SK-N-SH (cell line): ENCODE measurements at regions not wholly inside any gene's neighbourhood (a gene's known extent, or its start where the extent isn't known, plus 50 kb on each side); places are given as distances from the start of the nearest gene placed in this dataset.
"Not testable (repeated sequence)": the region's sequence is repeated elsewhere in the genome, so short reads cannot be mapped to it uniquely, and the experiment has no call there.

Source experiments
- CTCF ChIA-PET: fragments of 300-600, 350-600 bp; formaldehyde crosslinking; extraction: SDS; loops from one replicate; lab custom pipeline; 2021; lab: Yijun Ruan, JAX
- POLR2A ChIA-PET: fragments of 350-600 bp; sonication (Branson Sonifier 250); formaldehyde crosslinking; extraction: SDS; loops from one replicate; lab custom pipeline; 2020; ENCODE audit warnings: antibody characterized with exemption, inconsistent platforms; lab: Yijun Ruan, JAX
- DNase-seq: peaks from one replicate; pipeline ENCODE4 v3.0.0; 2012
- H2AFZ ChIP-seq: fragments of 200-600 bp; sonication (generic); 2 replicates; pipeline ENCODE4 v1.8.1; 2016; ENCODE audit warnings: antibody characterized with exemption, mild to moderate bottlenecking, low read depth
- H3F3A ChIP-seq: fragments of 200-600 bp; sonication (generic); replicated peaks from 2 replicates; pipeline ENCODE3; 2016; ENCODE audit warnings: antibody characterized with exemption, mild to moderate bottlenecking; ENCODE audit not compliant: insufficient read depth
- H3K27ac ChIP-seq, 2 experiments: fragments of 200-500 bp in 1 of 2; fragments of 200-600 bp in 1 of 2; sonication (Bioruptor generic) in 1 of 2; sonication (generic), shearing (Covaris generic) in 1 of 2; 2 replicates each; pipeline versions ENCODE4 v1.5.1 to v1.6.1; 2014 to 2016; ENCODE audit warnings: low read depth in 2 of 2, inconsistent platforms in 1 of 2, low read length in 1 of 2, mild to moderate bottlenecking in 1 of 2, mixed read lengths in 1 of 2
- H3K27me3 ChIP-seq: fragments of 200-600 bp; sonication (generic), shearing (Covaris generic); 2 replicates; pipeline ENCODE4 v1.6.1; 2016; ENCODE audit warnings: mixed run types; ENCODE audit not compliant: insufficient read depth
- H3K36me3 ChIP-seq, 2 experiments: fragments of 200-500 bp in 1 of 2; fragments of 200-600 bp in 1 of 2; sonication (Bioruptor generic) in 1 of 2; sonication (generic) in 1 of 2; replicated peaks in 1 of 2; 2 replicates each; pipeline versions ENCODE3 to v1.5.1; 2014 to 2016; ENCODE audit warnings: low read length in 1 of 2, mild to moderate bottlenecking in 1 of 2; ENCODE audit not compliant: insufficient read depth in 2 of 2, control insufficient read depth in 1 of 2
- H3K4me1 ChIP-seq, 2 experiments: fragments of 200-500 bp in 1 of 2; fragments of 200-600 bp in 1 of 2; sonication (Bioruptor generic) in 1 of 2; sonication (generic), shearing (Covaris generic) in 1 of 2; 2 replicates each; pipeline versions ENCODE4 v1.5.1 to v1.6.1; 2014 to 2016; ENCODE audit warnings: low read depth in 1 of 2, low read length in 1 of 2, mixed run types in 1 of 2; ENCODE audit not compliant: insufficient read depth in 2 of 2, control insufficient read depth in 1 of 2
- H3K4me2 ChIP-seq: fragments of 200-600 bp; sonication (generic), shearing (Covaris generic); 2 replicates; pipeline ENCODE4 v1.6.1; 2017; ENCODE audit warnings: mixed run types
- H3K4me3 ChIP-seq, 2 experiments: fragments of 200-500 bp in 1 of 2; fragments of 200-600 bp in 1 of 2; sonication (Bioruptor generic) in 1 of 2; sonication (generic), shearing (Covaris generic) in 1 of 2; 2 replicates each; pipeline versions ENCODE4 v1.5.1 to v1.8.1; 2014 to 2016; ENCODE audit warnings: low read depth in 2 of 2, inconsistent platforms in 1 of 2, low read length in 1 of 2, mild to moderate bottlenecking in 1 of 2, mixed read lengths in 1 of 2, moderate library complexity in 1 of 2
- H3K79me2 ChIP-seq: fragments of 200-600 bp; sonication (generic); 2 replicates; pipeline ENCODE4 v1.8.1; 2017; ENCODE audit warnings: mild to moderate bottlenecking; ENCODE audit not compliant: insufficient read depth
- H3K9ac ChIP-seq: fragments of 200-600 bp; sonication (generic); 2 replicates; pipeline ENCODE4 v1.6.1; 2017; ENCODE audit warnings: mixed run types
- H3K9me2 ChIP-seq: fragments of 200-600 bp; sonication (generic); 2 replicates; pipeline ENCODE4 v1.6.1; 2017; ENCODE audit warnings: mixed run types
- H3K9me3 ChIP-seq: fragments of 200-600 bp; sonication (generic); 2 replicates; pipeline ENCODE4 v1.6.1; 2017; ENCODE audit warnings: mixed run types, mild to moderate bottlenecking, moderate library complexity
- H4K20me1 ChIP-seq: fragments of 200-600 bp; sonication (generic); 2 replicates; pipeline ENCODE4 v1.6.1; 2017; ENCODE audit warnings: mild to moderate bottlenecking, mixed run types; ENCODE audit not compliant: insufficient read depth
- CTCF ChIP-seq: fragments of 200-600 bp; sonication (generic); IDR thresholded peaks from 2 replicates; pipeline ENCODE4 v1.6.1; 2017; ENCODE audit warnings: antibody characterized with exemption, mild to moderate bottlenecking, moderate library complexity
- EP300 ChIP-seq, 2 experiments: IDR thresholded peaks; 2 replicates each; pipeline versions ENCODE4 v1.4.0 to v1.6.1; 2012; ENCODE audit warnings: borderline replicate concordance in 1 of 2, low read depth in 1 of 2, low read length in 1 of 2
- EZH2phosphoT487 ChIP-seq: fragments of 200-600 bp; sonication (generic); IDR thresholded peaks from 2 replicates; pipeline ENCODE4 v1.6.1; 2017; ENCODE audit warnings: low read depth, mixed run types, mild to moderate bottlenecking, antibody characterized with exemption, moderate library complexity, borderline replicate concordance
- MEF2A ChIP-seq: IDR thresholded peaks from 2 replicates; pipeline ENCODE4 v1.4.0; 2012; ENCODE audit warnings: low read depth, borderline replicate concordance
- MXI1 ChIP-seq: IDR thresholded peaks from 2 replicates; pipeline ENCODE4 v1.6.1; 2012; ENCODE audit warnings: mild to moderate bottlenecking, low read depth, low read length, improper control_type of control experiment
- NFIC ChIP-seq: IDR thresholded peaks from 2 replicates; pipeline ENCODE4 v1.4.0; 2012; ENCODE audit warnings: borderline replicate concordance
- NRF1 ChIP-seq: IDR thresholded peaks from 2 replicates; pipeline ENCODE4 v1.6.1; 2012; ENCODE audit warnings: low read depth, mild to moderate bottlenecking, low read length
- RAD21 ChIP-seq: IDR thresholded peaks from 2 replicates; pipeline ENCODE4 v1.6.1; 2012; ENCODE audit warnings: mild to moderate bottlenecking, low read length
- RCOR1 ChIP-seq: fragments of 150-350 bp; IDR thresholded peaks from 2 replicates; pipeline ENCODE4 v1.6.1; 2017; ENCODE audit warnings: antibody characterized with exemption, low read length
- REST ChIP-seq: IDR thresholded peaks from 2 replicates; pipeline ENCODE4 v1.6.1; 2012; ENCODE audit warnings: mild to moderate bottlenecking, low read depth, low read length, moderate library complexity
- RFX5 ChIP-seq: IDR thresholded peaks from 2 replicates; pipeline ENCODE4 v1.6.1; 2012; ENCODE audit warnings: mild to moderate bottlenecking, improper control_type of control experiment, low read length
- SIN3A ChIP-seq: IDR thresholded peaks from 2 replicates; pipeline ENCODE4 v1.6.1; 2012; ENCODE audit warnings: low read depth, mild to moderate bottlenecking, low read length, moderate library complexity, borderline replicate concordance
- WGBS: methylation state at CpG from one replicate; pipeline ENCODE4 v1.1.6; 2017; ENCODE audit warnings: low lambda C conversion rate; 5-methylcytosine and 5-hydroxymethylcytosine counted together

- H3K4me2 ChIP-seq, H3K27ac ChIP-seq, POLR2A ChIA-PET, DNase-seq, H2AFZ ChIP-seq, H3F3A ChIP-seq, H4K20me1 ChIP-seq, H3K79me2 ChIP-seq, H3K9me2 ChIP-seq, H3K36me3 ChIP-seq, H3K4me3 ChIP-seq, H3K27me3 ChIP-seq, H3K9ac ChIP-seq, H3K4me1 ChIP-seq, H3K9me3 ChIP-seq: not testable (repeated sequence)
- WGBS, result 9% methylated on average over 3 of the region's 3 CpGs
- CTCF ChIA-PET, result interaction anchor here (1.0 kb wide), 1 partner anchor 280 kb away, joined by 3 read pairs; no protein-coding TSS in a partner anchor
Observed at GRCh38 chr3:21204122-21204521, 546.9 kb downstream of the ZNF385D start.

- WGBS, result 38% methylated on average over 2 of the region's 2 CpGs
- TF ChIP-seq RFX5 (no peak), MXI1 (no peak), EZH2phosphoT487 (no peak), CTCF (no peak), REST (no peak), EP300 (IDR thresholded peaks at IDR 0.05; ENCODE audit: borderline replicate concordance in 1 of 2, low read depth in 1 of 2, low read length in 1 of 2) (no peak), RAD21 (no peak), NRF1 (no peak), MEF2A (no peak), SIN3A (no peak), NFIC (no peak), RCOR1 (no peak)
- TF ChIP-seq, all 33 proteins: peak for 0
- H3K27me3 ChIP-seq, result no peaks in the 10 kb centered on the region
- POLR2A ChIA-PET, result no interaction called here
- H3F3A ChIP-seq, result no peaks in the 10 kb centered on the region
- no peaks in the 10 kb centered on the region for H3K4me1 ChIP-seq
- H3K9ac ChIP-seq, result no peak overlapping the region
- no peaks in the 10 kb centered on the region for H3K9me2 ChIP-seq
- DNase-seq, result no peak
- no peaks in the 10 kb centered on the region for H3K36me3 ChIP-seq
- CTCF ChIA-PET, result no interaction called here
- H3K4me3 ChIP-seq, result no peak overlapping the region
- no peak overlapping the region for H3K4me2 ChIP-seq
- no peak overlapping the region for H3K27ac ChIP-seq
- H4K20me1 ChIP-seq, result no peaks in the 10 kb centered on the region
- no peaks in the 10 kb centered on the region for H3K9me3 ChIP-seq
- H2AFZ ChIP-seq, result no peak overlapping the region
- H3K79me2 ChIP-seq, result no peaks in the 10 kb centered on the region
Observed at GRCh38 chr3:21195203-21195602, 555.8 kb downstream of the ZNF385D start.

- H3K9me2 ChIP-seq, DNase-seq, H3K9me3 ChIP-seq, H3K4me3 ChIP-seq, H3K4me1 ChIP-seq, H3K79me2 ChIP-seq, H3K9ac ChIP-seq, POLR2A ChIA-PET, H3K27me3 ChIP-seq, H3F3A ChIP-seq, H3K27ac ChIP-seq, H3K4me2 ChIP-seq, H4K20me1 ChIP-seq, H3K36me3 ChIP-seq, CTCF ChIA-PET, H2AFZ ChIP-seq: not testable (repeated sequence)
- 60% methylated on average over 1 of the region's 2 CpGs for WGBS
Observed at GRCh38 chr3:21194036-21194435, 557.0 kb downstream of the ZNF385D start.
